H1 (cell line): ENCODE measurements at regions not wholly inside any gene's neighbourhood (a gene's known extent, or its start where the extent isn't known, plus 50 kb on each side); places are given as distances from the start of the nearest gene placed in this dataset.

Source experiments
- CTCF ChIA-PET: fragments of 300-600 bp; sonication (Branson Sonifier 250); formaldehyde crosslinking; loops from one replicate; lab custom pipeline; 2021; ENCODE audit not compliant: partially characterized antibody; lab: Charles Lee
- POLR2A ChIA-PET: fragments of 300-600 bp; sonication (Branson Sonifier 250); formaldehyde crosslinking; loops from one replicate; lab custom pipeline; 2021; ENCODE audit warnings: inconsistent platforms; ENCODE audit not compliant: partially characterized antibody; lab: Charles Lee
- DNase-seq, 2 experiments: peaks; one replicate each; pipeline versions ENCODE4 v3.0.0 to v3.0.0-alpha.2; 2010 to 2022; ENCODE audit warnings: low spot score in 2 of 2, low read depth in 1 of 2, mixed read lengths in 1 of 2
- FAIRE-seq: peaks from 2 replicates; lab custom pipeline; 2011; peaks lifted over from hg19 to GRCh38; lab: Jason Lieb, UNC
- H2AFZ ChIP-seq: 2 replicates; pipeline ENCODE4 v1.8.1; 2012; ENCODE audit warnings: low read length, inconsistent platforms
- H2AK5ac ChIP-seq: 2 replicates; pipeline ENCODE4 v1.6.1; 2013; ENCODE audit warnings: low read depth, low read length
- H2BK120ac ChIP-seq: replicated peaks from 2 replicates; pipeline ENCODE3; 2013; ENCODE audit warnings: low read depth, low read length, inconsistent platforms
- H2BK12ac ChIP-seq: 2 replicates; pipeline ENCODE4 v1.6.1; 2013; ENCODE audit warnings: low read depth, low read length
- H2BK15ac ChIP-seq: 2 replicates; pipeline ENCODE4 v1.6.1; 2013; ENCODE audit warnings: low read length
- H2BK20ac ChIP-seq: 2 replicates; pipeline ENCODE4 v1.6.1; 2013; ENCODE audit warnings: low read length
- H2BK5ac ChIP-seq: 2 replicates; pipeline ENCODE4 v1.6.1; 2013; ENCODE audit warnings: low read depth, low read length
- H3K14ac ChIP-seq: 2 replicates; pipeline ENCODE4 v1.6.1; 2013; ENCODE audit warnings: inconsistent platforms; ENCODE audit not compliant: insufficient read length
- H3K18ac ChIP-seq: 2 replicates; pipeline ENCODE4 v1.6.1; 2013; ENCODE audit warnings: low read length; ENCODE audit errors: extremely low read depth
- H3K23ac ChIP-seq: 2 replicates; pipeline ENCODE4 v1.6.1; 2013; ENCODE audit warnings: inconsistent platforms; ENCODE audit not compliant: insufficient read length
- H3K23me2 ChIP-seq: 2 replicates; pipeline ENCODE4 v1.6.1; 2013; ENCODE audit warnings: low read depth, low read length
- H3K27ac ChIP-seq: 2 replicates; pipeline ENCODE4 v1.6.1; 2011; ENCODE audit warnings: low read depth, low read length, inconsistent platforms
- H3K27me3 ChIP-seq, 4 experiments: replicated peaks in 1 of 4; 1 replicate in 1 of 4; 2 replicates in 3 of 4; pipeline versions ENCODE4 v1.6.1 to v1.8.1; 2011 to 2013; ENCODE audit warnings: low read length in 3 of 4, mild to moderate bottlenecking in 3 of 4, inconsistent platforms in 2 of 4, mixed read lengths in 2 of 4, moderate library complexity in 1 of 4; ENCODE audit not compliant: control insufficient read depth in 3 of 4, insufficient read depth in 3 of 4; ENCODE audit errors: extremely low read depth in 1 of 4
- H3K36me3 ChIP-seq, 4 experiments: 2 replicates each; pipeline versions ENCODE4 v1.6.1 to v1.8.1; 2011 to 2013; ENCODE audit warnings: mild to moderate bottlenecking in 4 of 4, low read length in 3 of 4, moderate library complexity in 2 of 4, control low read depth in 1 of 4, inconsistent platforms in 1 of 4; ENCODE audit not compliant: insufficient read depth in 4 of 4, control insufficient read depth in 2 of 4
- H3K4ac ChIP-seq: replicated peaks from 2 replicates; pipeline ENCODE3; 2013; ENCODE audit warnings: low read length, low read depth, mixed read lengths, inconsistent platforms; ENCODE audit not compliant: insufficient read length
- H3K4me1 ChIP-seq, 4 experiments: replicated peaks in 1 of 4; 1 replicate in 1 of 4; 2 replicates in 3 of 4; pipeline versions ENCODE4 v1.6.1 to v1.8.1; 2011 to 2013; ENCODE audit warnings: low read length in 3 of 4, inconsistent platforms in 2 of 4, mixed read lengths in 1 of 4; ENCODE audit not compliant: insufficient read depth in 4 of 4, control insufficient read depth in 3 of 4
- H3K4me2 ChIP-seq, 2 experiments: 2 replicates each; pipeline versions ENCODE4 v1.6.1 to v1.8.1; 2011 to 2013; ENCODE audit warnings: low read depth in 2 of 2, low read length in 2 of 2, control low read depth in 1 of 2, inconsistent platforms in 1 of 2, mild to moderate bottlenecking in 1 of 2; ENCODE audit not compliant: insufficient read depth in 1 of 2
- H3K4me3 ChIP-seq, 4 experiments: fragments of 200-600, 300-600 bp in 1 of 4; sonication (generic), shearing (Covaris generic), sonication (Bioruptor Twin) in 1 of 4; 2 replicates each; pipeline versions ENCODE4 v1.5.1 to v1.8.1; 2011 to 2016; ENCODE audit warnings: low read length in 4 of 4, low read depth in 3 of 4, control low read depth in 2 of 4, inconsistent platforms in 2 of 4, mild to moderate bottlenecking in 2 of 4, mixed read lengths in 1 of 4, moderate library complexity in 1 of 4; ENCODE audit not compliant: insufficient read depth in 2 of 4; ENCODE audit errors: extremely low read depth in 1 of 4
- H3K56ac ChIP-seq: replicated peaks from 2 replicates; pipeline ENCODE3; 2013; ENCODE audit warnings: low read depth, mild to moderate bottlenecking, mixed read lengths, low read length, inconsistent platforms; ENCODE audit not compliant: insufficient read length
- H3K79me1 ChIP-seq: 2 replicates; pipeline ENCODE4 v1.6.1; 2013; ENCODE audit warnings: low read depth, low read length, control low read depth
- H3K79me2 ChIP-seq, 2 experiments: 2 replicates each; pipeline versions ENCODE4 v1.6.1 to v1.8.1; 2012 to 2013; ENCODE audit warnings: low read length in 2 of 2, mild to moderate bottlenecking in 2 of 2, inconsistent platforms in 1 of 2; ENCODE audit not compliant: insufficient read depth in 2 of 2, control insufficient read depth in 1 of 2
- H3K9ac ChIP-seq, 4 experiments: replicated peaks in 1 of 4; 1 replicate in 1 of 4; 2 replicates in 3 of 4; pipeline versions ENCODE4 v1.6.1 to v1.8.1; 2011 to 2013; ENCODE audit warnings: low read depth in 3 of 4, low read length in 3 of 4, control low read depth in 2 of 4, mild to moderate bottlenecking in 2 of 4, moderate library complexity in 2 of 4, inconsistent platforms in 1 of 4; ENCODE audit errors: extremely low read depth in 1 of 4
- H3K9me3 ChIP-seq, 2 experiments: 2 replicates each; pipeline versions ENCODE4 v1.6.1 to v1.8.1; 2012 to 2013; ENCODE audit warnings: mild to moderate bottlenecking in 2 of 2, moderate library complexity in 2 of 2, control low read depth in 1 of 2, inconsistent platforms in 1 of 2, low read depth in 1 of 2, low read length in 1 of 2, mixed read lengths in 1 of 2; ENCODE audit not compliant: insufficient read depth in 2 of 2
- H4K20me1 ChIP-seq, 2 experiments: replicated peaks in 1 of 2; 2 replicates each; pipeline versions ENCODE3 to v1.8.1; 2011 to 2013; ENCODE audit warnings: inconsistent platforms in 2 of 2, low read length in 2 of 2, mild to moderate bottlenecking in 1 of 2; ENCODE audit not compliant: insufficient read depth in 2 of 2, control insufficient read depth in 1 of 2
- H4K5ac ChIP-seq: 2 replicates; pipeline ENCODE4 v1.6.1; 2013; ENCODE audit warnings: low read length, low read depth, mixed read lengths, inconsistent platforms; ENCODE audit not compliant: insufficient read length
- H4K8ac ChIP-seq: 2 replicates; pipeline ENCODE4 v1.8.0; 2013; ENCODE audit warnings: mild to moderate bottlenecking, moderate library complexity, low read length, inconsistent platforms; ENCODE audit not compliant: insufficient read depth; ENCODE audit errors: extremely low read depth
- H4K91ac ChIP-seq: replicated peaks from 2 replicates; pipeline ENCODE3; 2013; ENCODE audit warnings: low read length, mixed read lengths, inconsistent platforms; ENCODE audit not compliant: insufficient read length
- ATF2 ChIP-seq: IDR thresholded peaks from 2 replicates; pipeline ENCODE4 v1.6.1; 2012; ENCODE audit warnings: low read length, inconsistent platforms
- ATF3 ChIP-seq: IDR thresholded peaks from 2 replicates; pipeline ENCODE4 v1.6.1; 2011; ENCODE audit warnings: low read depth, mild to moderate bottlenecking, low read length; ENCODE audit not compliant: insufficient read depth
- CTBP2 ChIP-seq: IDR thresholded peaks from 2 replicates; pipeline ENCODE4 v1.7.0; 2011; ENCODE audit warnings: borderline replicate concordance, mild to moderate bottlenecking, moderate library complexity, mixed read lengths, low read length; ENCODE audit not compliant: insufficient read depth, insufficient read length
- E2F6 ChIP-seq: IDR thresholded peaks from 2 replicates; pipeline ENCODE4 v1.6.1; 2012; ENCODE audit warnings: inconsistent platforms
- EZH2 ChIP-seq: fragments of 200-600 bp; sonication (generic); IDR thresholded peaks from 2 replicates; pipeline ENCODE4 v1.7.1; 2012; ENCODE audit warnings: low read depth, mild to moderate bottlenecking, moderate library complexity, low read length, inconsistent platforms; ENCODE audit not compliant: severe bottlenecking
- MAX ChIP-seq: IDR thresholded peaks from 2 replicates; pipeline ENCODE4 v1.6.1; 2012; ENCODE audit warnings: inconsistent platforms
- NRF1 ChIP-seq: IDR thresholded peaks from 2 replicates; pipeline ENCODE4 v1.6.1; 2011; ENCODE audit warnings: mild to moderate bottlenecking, low read depth, low read length, improper control_type of control experiment
- SIX5 ChIP-seq: IDR thresholded peaks from 2 replicates; pipeline ENCODE4 v1.6.1; 2011; ENCODE audit warnings: mild to moderate bottlenecking, low read depth, low read length
- TAF1 ChIP-seq: IDR thresholded peaks from 2 replicates; pipeline ENCODE4 v1.6.1; 2011; ENCODE audit warnings: mild to moderate bottlenecking, low read depth, low read length
- WGBS, 2 experiments: shearing (Covaris generic) in 1 of 2; methylation state at CpG; one replicate each; pipeline versions ENCODE4 v1.1.6 to v1.1.7; 2013 to 2015; ENCODE audit warnings: low lambda C conversion rate in 2 of 2, mixed read lengths in 2 of 2, inconsistent platforms in 1 of 2, low coverage in 1 of 2, missing lambda C conversion rate in 1 of 2; ENCODE audit not compliant: insufficient replicate concordance in 2 of 2, insufficient coverage in 1 of 2, insufficient read length in 1 of 2; ENCODE audit errors: extremely low coverage in 1 of 2, missing lambda C conversion rate in 1 of 2; 5-methylcytosine and 5-hydroxymethylcytosine counted together

- no peak overlapping the region for H4K8ac ChIP-seq
- H2AFZ ChIP-seq, result no peak overlapping the region
- H2AK5ac ChIP-seq, result no peak overlapping the region
- H4K91ac ChIP-seq, result no peak overlapping the region
- peaks cover 0 to 2% (median 1%) of the 10 kb centered on the region in 4 experiments; a peak in 2 of 7 replicates for H3K4me1 ChIP-seq
- H3K27me3 ChIP-seq, result no peaks in the 10 kb centered on the region
- DNase-seq (no peak), FAIRE-seq (no peak)
- H3K79me2 ChIP-seq, result no peaks in the 10 kb centered on the region
- CTCF ChIA-PET, result interaction anchor here (2.0 kb wide), 1 partner anchor 27 kb away, joined by 9 read pairs; no protein-coding TSS in a partner anchor
- no peak overlapping the region for H2BK20ac ChIP-seq
- H4K20me1 ChIP-seq, result no peaks in the 10 kb centered on the region
- no peak overlapping the region for H3K18ac ChIP-seq
- H2BK12ac ChIP-seq, result no peak overlapping the region
- no peaks in the 10 kb centered on the region for H3K36me3 ChIP-seq
- no peak overlapping the region for H3K4ac ChIP-seq
- H2BK5ac ChIP-seq, result no peak overlapping the region
- H3K14ac ChIP-seq, result no peak overlapping the region
- no peak overlapping the region for H3K56ac ChIP-seq
- H3K9ac ChIP-seq, result no peak overlapping the region
- H3K79me1 ChIP-seq, result no peaks in the 10 kb centered on the region
- WGBS, 2 experiments, result 83% methylated on average over 1 of the region's 1 CpG; no CpG with 5 or more reads in 1 of the 2 experiments
- POLR2A ChIA-PET, result no interaction called here
- no peaks in the 10 kb centered on the region for H3K23me2 ChIP-seq
- H3K23ac ChIP-seq, result no peak overlapping the region
- H3K27ac ChIP-seq, result no peak overlapping the region
- H3K4me2 ChIP-seq, result no peak overlapping the region
- peaks cover 0 to 3% of the 10 kb centered on the region in 2 experiments; a peak in 1 of 4 replicates for H3K9me3 ChIP-seq
- no peak for TF ChIP-seq E2F6
- TF ChIP-seq SIX5, result no peak
- no peak for TF ChIP-seq ATF2
- TF ChIP-seq EZH2, result no peak
- TF ChIP-seq ATF3, result no peak
- TF ChIP-seq MAX, result no peak
- no peak for TF ChIP-seq TAF1
- no peak for TF ChIP-seq CTBP2
- no peak for TF ChIP-seq NRF1
- TF ChIP-seq, all 59 proteins: peak for 0
- Histone ChIP-seq H2BK120ac (no peak overlapping the region), H3K4me3 (no peak overlapping the region), H4K5ac (no peak overlapping the region), H2BK15ac (no peak overlapping the region)
Measured at GRCh38 chr12:105733579-105733978, 403.1 kb downstream of the C12orf75 start.
